DMS53 treated with DMSO at 0.1 percent for 48 hours (cell line): ENCODE measurements at regions not wholly inside any gene's neighbourhood (a gene's known extent, or its start where the extent isn't known, plus 50 kb on each side); places are given as distances from the start of the nearest gene placed in this dataset.
"Not testable (repeated sequence)": the region's sequence is repeated elsewhere in the genome, so short reads cannot be mapped to it uniquely, and the experiment has no call there.

ENCODE experiments used
- DNase-seq: peaks from one replicate; lab custom pipeline; 2025; ENCODE audit not compliant: unreplicated experiment; lab: John Stamatoyannopoulos, UW

- no peak for DNase-seq
These were observed 154.4 kb downstream of the OXSM start for GRCh38 chr3:25944329-25944728.

- no peak for DNase-seq
These were observed 155.5 kb downstream of the OXSM start for GRCh38 chr3:25945366-25945765.

DNA sequence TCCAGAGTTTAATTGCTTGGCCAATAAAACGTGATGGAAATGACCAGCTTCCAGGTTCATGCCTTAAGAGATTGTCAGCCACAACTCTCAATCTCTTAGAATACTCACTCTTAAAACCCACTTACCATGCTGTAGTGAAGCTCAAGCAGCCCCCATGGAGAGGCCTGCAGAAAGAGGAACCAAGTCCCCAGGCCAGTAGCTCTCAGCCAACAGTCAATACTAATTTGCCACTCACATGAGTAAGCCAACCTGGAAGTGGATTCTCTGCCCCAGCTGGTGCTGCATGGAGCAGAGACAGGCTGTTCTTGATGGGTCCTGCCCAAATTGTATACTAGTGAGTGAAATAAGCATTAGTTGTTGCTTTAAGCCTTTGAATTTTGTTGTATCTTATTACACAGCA lies 155.9 kb downstream of the OXSM start:
- DNase-seq = no peak

DNA sequence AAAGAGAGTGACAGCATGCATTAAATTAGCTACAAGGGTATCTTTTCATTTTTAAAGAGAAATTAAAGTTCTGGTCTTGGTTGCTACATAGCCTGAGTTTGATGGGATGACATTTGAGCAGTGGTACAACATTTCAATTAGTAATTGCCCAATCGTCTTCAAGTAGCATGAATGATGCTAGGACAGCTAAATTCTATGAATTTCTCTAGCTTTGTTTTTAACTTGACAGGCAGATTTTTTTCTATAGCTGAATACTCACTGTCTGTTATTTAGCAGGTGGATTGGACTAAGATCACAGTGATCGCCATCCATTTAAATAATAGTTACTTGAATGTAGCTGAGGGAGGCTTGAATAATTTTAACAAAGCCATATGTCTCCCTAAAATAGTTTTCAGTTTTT lies 162.2 kb downstream of the OXSM start:
- DNase-seq = no peak

- no peak for DNase-seq
These were observed 167.1 kb downstream of the OXSM start for GRCh38 chr3:25957026-25957425.

DNA sequence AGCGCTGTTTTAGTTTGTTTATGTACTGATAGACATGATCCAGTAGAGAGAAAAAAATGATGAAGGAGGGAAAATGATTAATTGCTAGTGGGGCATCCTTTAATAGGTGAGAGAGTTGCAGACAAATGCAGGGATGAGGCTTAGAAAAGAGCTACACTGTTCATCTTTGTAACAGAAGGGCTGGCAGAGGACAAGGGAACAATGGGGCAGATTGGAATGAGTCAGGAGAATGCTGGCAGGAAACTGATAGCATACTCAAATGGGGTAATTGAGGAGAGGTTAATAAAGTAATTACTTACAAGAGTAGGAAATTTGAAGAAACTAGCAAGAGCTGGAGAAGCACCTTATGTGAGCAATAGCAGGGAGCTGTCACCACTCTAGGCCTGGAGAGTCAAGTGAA lies 170.9 kb downstream of the OXSM start:
- no peak for DNase-seq

GRCh38 chr3:25962255-25962654 lies 172.4 kb downstream of the OXSM start:
- no peak for DNase-seq

DNA sequence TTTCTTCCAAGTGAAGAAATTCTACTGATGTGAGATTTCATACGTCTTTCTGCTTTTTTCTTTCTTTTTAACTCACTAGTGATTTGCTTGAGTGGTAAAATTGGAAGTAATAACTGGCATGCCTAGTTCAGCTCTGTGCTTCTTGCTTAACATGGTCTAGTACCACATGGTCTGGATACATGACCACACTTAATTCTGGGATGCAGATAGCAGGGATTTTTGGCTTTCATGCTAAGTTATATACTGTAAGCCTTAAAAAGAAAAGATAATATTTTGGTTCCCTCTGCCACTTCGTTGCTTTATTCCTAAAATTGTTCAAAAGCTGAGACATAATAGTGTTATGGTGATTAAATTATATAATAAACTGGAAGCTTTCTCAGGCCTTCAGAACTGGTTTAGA lies 174.3 kb downstream of the OXSM start:
- no peak for DNase-seq

DNA sequence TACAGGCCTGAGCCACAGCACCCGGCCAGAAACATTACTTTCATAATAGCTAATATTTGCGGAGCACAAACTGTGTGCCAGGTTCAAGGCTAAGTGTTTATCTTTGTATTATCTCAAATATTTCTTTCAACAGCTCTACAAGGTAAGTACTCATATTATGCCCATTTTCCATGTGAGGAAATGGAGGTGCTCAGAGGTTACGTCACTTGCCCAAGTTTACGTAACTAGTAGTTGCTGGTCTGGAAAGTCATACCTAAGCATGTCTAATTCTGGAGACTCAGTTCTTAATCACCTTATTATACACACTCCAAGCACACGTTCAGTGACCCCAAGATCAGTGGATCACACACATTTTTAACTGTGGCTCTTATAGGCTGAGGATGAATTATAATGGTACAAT lies 177.5 kb downstream of the OXSM start:
- no peak for DNase-seq

DNA sequence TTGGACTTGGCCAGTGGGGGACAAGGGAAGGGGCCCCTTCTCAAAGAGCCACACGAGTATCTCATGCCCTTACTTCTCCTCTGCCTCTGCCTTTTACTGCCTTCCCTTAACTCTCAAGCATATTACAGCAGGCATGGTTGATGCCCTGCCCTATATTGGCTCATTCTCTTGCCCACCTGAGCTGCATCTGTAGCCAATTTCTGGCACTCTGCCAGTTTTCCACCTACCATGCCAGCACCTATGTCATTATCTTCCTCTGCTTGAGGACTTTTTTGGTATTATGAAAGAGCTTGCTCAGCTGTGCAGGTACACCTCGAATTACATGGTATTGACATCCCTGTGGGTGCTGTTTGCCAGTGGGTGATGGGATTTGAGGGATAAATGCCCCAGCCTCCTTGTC lies 181.8 kb downstream of the OXSM start:
- no peak for DNase-seq

DNA sequence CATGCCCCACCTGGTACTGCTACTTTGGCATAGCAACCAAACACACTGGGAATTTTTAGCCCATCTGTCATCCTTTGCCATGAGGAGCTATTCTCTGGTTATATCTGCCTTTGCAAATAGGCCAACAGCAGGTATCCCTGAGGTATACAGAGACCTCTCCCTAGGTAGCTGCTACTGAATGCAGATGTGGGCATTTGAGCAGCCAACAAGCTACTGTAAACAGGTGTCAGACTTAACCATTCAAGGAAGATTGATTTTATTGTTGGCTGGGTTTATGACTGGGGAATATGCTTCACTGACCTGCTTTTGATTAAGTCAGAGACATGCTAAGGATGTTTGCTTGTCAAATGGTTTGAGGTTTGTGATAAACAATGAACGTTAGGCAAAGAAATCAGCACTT lies 183.2 kb downstream of the OXSM start:
- DNase-seq = no peak

GRCh38 chr3:25982756-25983155 lies 192.9 kb downstream of the OXSM start:
- DNase-seq = no peak

- DNase-seq = no peak
These were observed 195.7 kb downstream of the OXSM start for GRCh38 chr3:25985621-25986020.

DNA sequence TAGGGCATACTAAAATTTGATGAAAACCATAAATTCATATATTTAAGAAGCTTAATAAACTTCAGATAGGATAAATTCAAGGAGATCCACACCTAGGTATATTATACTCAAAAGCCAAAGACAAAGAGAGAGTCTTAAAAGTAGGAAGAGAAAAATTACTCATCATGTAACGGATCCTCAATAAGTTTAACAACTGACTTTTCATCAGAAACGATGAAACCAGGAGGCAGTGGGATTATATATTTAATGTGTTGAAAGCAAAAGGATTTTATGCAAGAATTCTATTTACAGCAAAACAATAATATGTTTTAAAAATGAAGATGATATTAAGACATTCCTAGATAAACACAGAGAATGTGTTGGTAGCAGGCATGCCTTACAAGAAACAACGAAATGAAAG lies 202.7 kb downstream of the OXSM start:
- DNase-seq = no peak

DNA sequence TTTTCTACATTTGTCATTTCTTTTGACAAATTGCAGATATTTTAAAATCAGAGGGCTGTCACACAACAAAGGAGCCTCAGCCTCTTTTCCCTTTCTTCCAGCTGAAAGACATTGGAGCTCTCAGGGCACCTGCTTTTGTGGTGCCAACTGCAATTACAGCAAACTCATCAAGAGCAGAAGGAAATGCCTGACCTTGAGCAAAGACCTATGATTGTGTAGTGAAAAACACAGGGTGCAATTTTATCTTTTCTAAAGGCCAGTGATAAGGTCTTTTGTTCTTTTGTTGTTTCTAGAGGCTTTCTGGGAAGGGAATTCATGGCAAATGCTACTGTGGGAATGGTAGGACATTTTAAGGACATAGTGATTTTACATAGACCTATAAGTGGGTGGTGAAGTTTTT lies 214.3 kb downstream of the OXSM start:
- DNase-seq = no peak

GRCh38 chr3:26011276-26011675 lies 221.4 kb downstream of the OXSM start:
- DNase-seq = no peak

- DNase-seq = no peak
These were observed 222.4 kb downstream of the OXSM start for GRCh38 chr3:26012241-26012745.

DNA sequence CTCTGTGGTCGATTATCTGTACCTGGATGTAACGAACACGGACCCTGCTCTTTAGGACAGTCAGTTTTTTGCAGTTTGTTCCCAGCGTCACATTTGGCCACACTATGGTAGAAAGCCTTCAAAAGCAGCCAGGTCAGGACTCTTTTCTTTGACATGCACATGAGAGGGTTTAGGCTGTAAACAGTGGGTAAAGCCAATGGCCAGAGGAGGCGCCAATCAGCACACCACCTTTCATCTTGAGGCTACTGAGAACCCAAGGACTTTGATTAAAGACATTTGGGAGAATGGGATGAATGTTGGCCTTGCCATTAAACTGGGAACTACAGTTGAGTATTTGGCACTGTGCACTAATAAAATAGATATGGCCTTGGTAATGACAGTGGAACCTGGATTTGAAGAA lies 225.9 kb downstream of the OXSM start:
- DNase-seq = no peak

DNA sequence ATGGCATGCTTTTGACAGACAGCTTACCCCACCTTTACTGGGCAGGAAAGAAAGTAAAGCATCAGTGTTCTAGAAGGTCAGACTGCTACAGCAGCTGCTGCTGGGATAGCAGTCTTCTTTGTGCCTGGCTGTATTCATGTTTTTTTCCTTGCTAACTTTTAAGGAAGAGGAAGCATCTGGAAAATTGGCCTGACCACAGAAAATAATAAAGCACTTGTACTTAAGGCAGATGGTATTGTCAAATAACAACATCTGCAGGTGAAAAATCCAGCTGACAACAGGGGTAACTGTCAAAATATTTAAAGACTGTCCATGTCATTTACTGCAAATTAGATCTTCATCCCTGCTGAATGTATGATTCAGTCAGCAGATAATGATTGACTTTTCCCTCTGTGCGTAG lies 229.0 kb downstream of the OXSM start:
- no peak for DNase-seq

DNA sequence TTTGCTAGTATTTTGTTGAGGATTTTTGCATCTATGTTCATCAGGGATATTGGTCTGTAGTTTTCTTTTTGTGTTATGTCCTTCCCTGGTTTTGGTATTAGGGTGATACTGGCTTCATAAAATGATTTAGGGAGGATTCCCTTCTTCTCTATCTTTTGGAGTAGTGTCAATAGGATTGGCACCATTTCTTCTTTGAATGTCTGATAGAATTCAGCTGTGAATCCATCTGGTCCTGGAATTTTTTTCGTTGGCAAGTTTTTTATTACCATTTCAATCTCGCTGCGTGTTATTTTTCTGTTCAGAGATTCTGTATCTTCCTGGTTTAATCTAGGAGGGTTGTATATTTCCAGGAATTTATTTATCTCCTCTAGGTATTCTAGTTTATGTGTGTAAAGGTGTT lies 234.3 kb downstream of the OXSM start:
- DNase-seq = not testable (repeated sequence)

- DNase-seq = no peak
These were observed 239.4 kb downstream of the OXSM start for GRCh38 chr3:26029321-26029720.

DNA sequence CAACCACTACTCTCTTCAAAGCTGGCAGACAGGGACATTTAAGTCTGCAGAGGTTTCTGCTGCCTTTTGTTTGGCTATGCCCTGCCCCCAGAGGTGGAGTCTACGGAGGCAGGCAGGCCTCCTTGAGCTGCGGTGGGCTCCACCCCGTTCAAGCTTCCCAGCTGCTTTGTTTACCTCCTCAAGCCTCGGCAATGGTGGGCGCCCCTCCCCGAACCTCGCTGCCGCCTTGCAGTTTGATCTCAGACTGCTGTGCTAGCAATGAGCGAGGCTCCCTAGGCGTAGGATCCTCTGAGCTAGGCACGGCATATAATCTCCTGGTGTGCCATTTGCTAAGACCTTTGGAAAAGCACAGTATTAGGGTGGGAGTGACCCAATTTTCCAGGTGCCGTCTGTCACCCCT lies 252.2 kb downstream of the OXSM start:
- DNase-seq = not testable (repeated sequence)

DNA sequence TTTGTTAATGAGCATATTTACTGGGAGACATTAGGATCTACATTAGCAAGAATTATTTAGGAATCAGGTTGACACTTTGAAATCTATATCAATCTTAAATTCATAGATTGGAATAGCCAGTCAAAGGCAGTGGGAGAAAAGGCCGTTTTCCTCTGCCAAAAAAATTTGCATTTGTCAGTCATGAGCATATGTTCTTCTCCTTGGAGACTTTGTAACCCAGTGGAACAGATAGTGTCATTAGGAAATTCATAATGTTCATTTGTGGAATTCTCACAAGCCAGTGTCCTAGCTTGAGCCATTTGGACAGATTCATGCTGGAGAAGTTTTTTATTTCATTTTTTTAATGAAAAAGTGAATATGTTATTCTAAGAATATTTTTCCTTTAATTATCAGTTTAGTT lies 260.1 kb downstream of the OXSM start:
- no peak for DNase-seq

- DNase-seq = no peak
These were observed 260.9 kb downstream of the OXSM start for GRCh38 chr3:26050776-26051175.
